OCI-LY1 (cell line): ENCODE measurements at regions not wholly inside any gene's neighbourhood (a gene's known extent, or its start where the extent isn't known, plus 50 kb on each side); places are given as distances from the start of the nearest gene placed in this dataset.

Experiments
- H2AFZ ChIP-seq: fragments of 200-600 bp; sonication (generic), shearing (Covaris generic); 2 replicates; pipeline ENCODE4 v1.6.0; 2014; ENCODE audit warnings: antibody characterized with exemption, mild to moderate bottlenecking, low read length
- H3F3A ChIP-seq: fragments of 200-600 bp; sonication (generic), shearing (Covaris generic); 2 replicates; pipeline ENCODE4 v1.6.0; 2014; ENCODE audit warnings: mild to moderate bottlenecking, antibody characterized with exemption, low read length, moderate library complexity; ENCODE audit not compliant: insufficient read depth
- H3K27ac ChIP-seq: fragments of 200-600 bp; sonication (generic); 2 replicates; pipeline ENCODE4 v1.5.1; 2014; ENCODE audit warnings: low read length, mixed run types, mild to moderate bottlenecking, low read depth; ENCODE audit not compliant: poor library complexity, severe bottlenecking
- H3K27me3 ChIP-seq: fragments of 200-600 bp; sonication (generic); 2 replicates; pipeline ENCODE4 v1.6.0; 2014; ENCODE audit warnings: antibody characterized with exemption, mild to moderate bottlenecking, low read length, moderate library complexity; ENCODE audit not compliant: insufficient read depth
- H3K36me3 ChIP-seq: fragments of 200-600 bp; sonication (generic); 2 replicates; pipeline ENCODE4 v1.6.1; 2014; ENCODE audit warnings: mild to moderate bottlenecking, antibody characterized with exemption, low read length, moderate library complexity, mixed read lengths; ENCODE audit not compliant: insufficient read depth
- H3K4me1 ChIP-seq: fragments of 200-600 bp; sonication (generic); 2 replicates; pipeline ENCODE4 v1.5.1; 2014; ENCODE audit warnings: mild to moderate bottlenecking, low read length, moderate library complexity; ENCODE audit not compliant: insufficient read depth, severe bottlenecking
- H3K4me2 ChIP-seq: fragments of 200-600 bp; sonication (generic), shearing (Covaris generic); 2 replicates; pipeline ENCODE4 v1.6.1; 2014; ENCODE audit warnings: low read length
- H3K4me3 ChIP-seq: fragments of 200-600 bp; sonication (generic); 2 replicates; pipeline ENCODE4 v1.5.1; 2014; ENCODE audit warnings: low read length, low read depth, mild to moderate bottlenecking, mixed read lengths; ENCODE audit not compliant: poor library complexity, severe bottlenecking
- H3K79me2 ChIP-seq: fragments of 200-600 bp; shearing (Covaris generic); 2 replicates; pipeline ENCODE4 v1.6.1; 2016; ENCODE audit warnings: mixed run types, low read length, mixed read lengths; ENCODE audit not compliant: insufficient read depth
- H3K9ac ChIP-seq: fragments of 200-600 bp; sonication (generic), shearing (Covaris generic); 2 replicates; pipeline ENCODE4 v1.6.1; 2014; ENCODE audit warnings: mild to moderate bottlenecking, low read length, mixed read lengths
- H3K9me2 ChIP-seq: fragments of 200-600 bp; sonication (generic), shearing (Covaris generic); 2 replicates; pipeline ENCODE4 v1.6.1; 2014; ENCODE audit warnings: low read depth, mild to moderate bottlenecking, low read length, mixed read lengths
- H3K9me3 ChIP-seq: fragments of 200-600 bp; shearing (Covaris generic); 2 replicates; pipeline ENCODE4 v1.6.1; 2014; ENCODE audit warnings: low read length, mixed read lengths
- H4K20me1 ChIP-seq: fragments of 200-600 bp; sonication (generic), shearing (Covaris generic); 2 replicates; pipeline ENCODE4 v1.6.0; 2016; ENCODE audit warnings: mild to moderate bottlenecking, low read length; ENCODE audit not compliant: insufficient read depth
- EZH2 ChIP-seq: fragments of 200-600 bp; sonication (generic), shearing (Covaris generic); IDR thresholded peaks from 2 replicates; pipeline ENCODE4 v1.8.0; 2017; ENCODE audit warnings: borderline replicate concordance, mixed run types, mild to moderate bottlenecking, antibody characterized with exemption, low read length, moderate library complexity, mixed read lengths
- TF ChIP-seq, protein P1 (sequence below): fragments of 200-600 bp; sonication (generic), shearing (Covaris generic); IDR thresholded peaks from 2 replicates; pipeline ENCODE4 v1.5.1; 2017; ENCODE audit warnings: mild to moderate bottlenecking, antibody characterized with exemption, low read length, moderate library complexity, mixed read lengths

DNA sequence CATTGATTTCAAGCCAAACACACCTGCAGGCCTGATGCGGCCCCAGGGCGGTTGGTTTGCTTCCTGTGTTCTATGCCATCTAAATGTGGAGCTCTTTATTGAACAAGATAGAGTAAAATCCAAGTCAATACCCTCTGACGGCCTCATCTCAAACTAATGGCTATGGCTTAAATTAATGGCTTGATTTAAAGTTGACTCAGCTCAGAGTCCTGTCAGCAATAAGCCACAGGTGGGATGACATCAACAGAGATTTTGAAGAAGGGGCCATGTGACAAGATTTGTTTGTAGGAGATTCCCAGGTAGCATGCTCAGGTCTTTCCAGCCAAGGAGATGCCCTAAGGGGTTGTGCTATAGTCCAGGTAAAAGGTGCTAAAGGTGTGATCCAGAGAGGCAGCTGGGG is 66.7 kb upstream of the ZNF32 start:
- H3K4me3 ChIP-seq = no peak overlapping the region
- no peaks in the 10 kb centered on the region for H3K79me2 ChIP-seq
- no peaks in the 10 kb centered on the region for H3K4me1 ChIP-seq
- no peaks in the 10 kb centered on the region for H4K20me1 ChIP-seq
- no peaks in the 10 kb centered on the region for H3K9me2 ChIP-seq
- H3K9me3 ChIP-seq = no peaks in the 10 kb centered on the region
- no peak overlapping the region for H3K9ac ChIP-seq
- H3K4me2 ChIP-seq = no peak overlapping the region
- no peak overlapping the region for H3K27ac ChIP-seq
- H3F3A ChIP-seq = no peaks in the 10 kb centered on the region
- no peaks in the 10 kb centered on the region for H3K36me3 ChIP-seq
- no peak for TF ChIP-seq EZH2
- TF ChIP-seq, protein P1, sequence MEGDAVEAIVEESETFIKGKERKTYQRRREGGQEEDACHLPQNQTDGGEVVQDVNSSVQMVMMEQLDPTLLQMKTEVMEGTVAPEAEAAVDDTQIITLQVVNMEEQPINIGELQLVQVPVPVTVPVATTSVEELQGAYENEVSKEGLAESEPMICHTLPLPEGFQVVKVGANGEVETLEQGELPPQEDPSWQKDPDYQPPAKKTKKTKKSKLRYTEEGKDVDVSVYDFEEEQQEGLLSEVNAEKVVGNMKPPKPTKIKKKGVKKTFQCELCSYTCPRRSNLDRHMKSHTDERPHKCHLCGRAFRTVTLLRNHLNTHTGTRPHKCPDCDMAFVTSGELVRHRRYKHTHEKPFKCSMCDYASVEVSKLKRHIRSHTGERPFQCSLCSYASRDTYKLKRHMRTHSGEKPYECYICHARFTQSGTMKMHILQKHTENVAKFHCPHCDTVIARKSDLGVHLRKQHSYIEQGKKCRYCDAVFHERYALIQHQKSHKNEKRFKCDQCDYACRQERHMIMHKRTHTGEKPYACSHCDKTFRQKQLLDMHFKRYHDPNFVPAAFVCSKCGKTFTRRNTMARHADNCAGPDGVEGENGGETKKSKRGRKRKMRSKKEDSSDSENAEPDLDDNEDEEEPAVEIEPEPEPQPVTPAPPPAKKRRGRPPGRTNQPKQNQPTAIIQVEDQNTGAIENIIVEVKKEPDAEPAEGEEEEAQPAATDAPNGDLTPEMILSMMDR = no peak
- no peak overlapping the region for H2AFZ ChIP-seq
- H3K27me3 ChIP-seq = no peaks in the 10 kb centered on the region

DNA sequence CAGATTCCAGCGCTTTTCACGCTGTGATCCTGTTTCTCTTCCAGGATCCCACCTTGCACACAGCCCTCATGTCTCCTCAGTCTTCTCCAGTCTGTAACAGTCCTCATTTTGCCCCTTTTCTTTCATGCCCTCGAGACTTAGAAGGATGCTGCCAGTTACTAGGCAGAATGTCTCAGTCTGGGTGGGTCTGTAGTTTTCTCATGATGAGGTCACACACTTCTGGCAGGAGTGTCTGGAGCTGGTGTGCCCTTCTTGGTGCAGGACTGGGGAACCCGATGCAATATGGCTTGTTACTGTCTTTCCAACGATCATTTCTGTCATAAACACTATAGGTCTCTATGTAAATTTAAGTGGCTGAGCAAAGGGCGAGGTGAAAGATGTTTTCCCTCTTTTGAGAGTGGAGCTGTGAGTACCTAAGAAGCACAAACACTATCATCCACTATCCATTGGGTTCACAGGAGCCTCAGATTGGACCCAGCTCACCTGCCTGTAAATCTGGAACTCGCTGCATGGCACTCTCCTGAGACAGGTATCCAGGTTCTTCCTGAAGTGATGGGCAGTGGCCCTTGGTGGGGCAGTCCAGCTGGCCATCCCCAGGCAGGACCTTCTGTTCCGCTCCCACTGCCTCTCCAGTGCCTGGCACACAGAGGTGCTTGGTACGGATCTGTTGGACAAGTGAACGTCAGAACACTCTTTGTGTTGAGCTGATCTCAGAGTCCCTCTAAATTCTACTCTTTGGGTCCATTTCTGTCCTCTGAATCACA is 64.3 kb upstream of the ZNF32 start:
- Histone ChIP-seq H3K4me2 (no peak overlapping the region), H3K9ac (no peak overlapping the region), H3K9me2 (no peaks in the 10 kb centered on the region), H3K27me3 (no peaks in the 10 kb centered on the region), H3K79me2 (no peaks in the 10 kb centered on the region), H3K4me3 (no peak overlapping the region), H2AFZ (no peak overlapping the region), H3K36me3 (no peaks in the 10 kb centered on the region), H3K27ac (no peak overlapping the region), H4K20me1 (no peaks in the 10 kb centered on the region), H3K9me3 (no peaks in the 10 kb centered on the region), H3F3A (no peaks in the 10 kb centered on the region), H3K4me1 (no peaks in the 10 kb centered on the region)
- TF ChIP-seq, protein P1 = no peak
- no peak for TF ChIP-seq EZH2

DNA sequence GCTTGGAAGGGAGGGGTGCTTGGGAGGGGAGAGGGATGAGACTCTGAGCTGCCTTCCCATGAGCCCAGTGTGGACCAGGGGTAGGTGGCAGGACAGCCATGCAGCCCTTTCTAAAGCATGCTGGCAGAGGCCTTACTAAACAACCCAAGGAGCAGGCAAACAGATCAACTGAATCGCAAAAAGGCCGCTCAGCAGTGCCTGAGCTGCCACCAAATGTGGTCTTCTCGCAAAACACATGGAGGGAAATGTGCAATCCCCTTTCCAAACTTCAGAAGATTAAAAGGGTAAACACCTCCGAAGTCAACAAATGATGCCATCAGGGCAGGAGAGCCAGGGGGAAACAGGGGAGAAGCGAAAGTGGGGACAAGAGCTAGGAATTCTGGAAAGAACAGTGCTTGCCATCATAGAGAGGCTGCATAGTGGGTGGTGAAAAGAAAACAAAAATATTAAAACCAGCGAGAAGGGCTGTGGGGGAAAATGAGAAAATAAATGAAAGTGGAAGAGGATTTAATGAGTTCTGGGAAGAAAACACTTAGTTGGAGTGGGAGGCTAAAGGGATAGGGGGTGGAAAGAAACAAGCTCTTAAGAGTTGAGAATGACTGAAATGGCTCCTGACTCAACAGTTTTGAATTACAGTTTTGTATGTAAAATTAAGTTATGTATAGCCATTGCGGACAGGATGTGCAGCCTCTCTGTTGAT is 62.2 kb upstream of the ZNF32 start:
- Histone ChIP-seq H3K79me2 (no peaks in the 10 kb centered on the region), H3F3A (no peaks in the 10 kb centered on the region), H4K20me1 (no peaks in the 10 kb centered on the region), H3K36me3 (no peaks in the 10 kb centered on the region), H3K27me3 (no peaks in the 10 kb centered on the region), H3K4me2 (no peak overlapping the region), H3K4me3 (no peak overlapping the region), H3K9me2 (no peaks in the 10 kb centered on the region), H2AFZ (no peak overlapping the region), H3K4me1 (no peaks in the 10 kb centered on the region), H3K9ac (no peak overlapping the region), H3K27ac (no peak overlapping the region), H3K9me3 (no peaks in the 10 kb centered on the region)
- TF ChIP-seq EZH2 = no peak
- TF ChIP-seq, protein P1 = no peak
